Caco-2 (cell line): ENCODE measurements at regions not wholly inside any gene's neighbourhood (a gene's known extent, or its start where the extent isn't known, plus 50 kb on each side); places are given as distances from the start of the nearest gene placed in this dataset.
A peak's percentile ranks its signal among the peaks of the same experiment; 100 is the strongest.

Source experiments
- BruUV-seq: library from RNA; stranded (reverse); fragments of 400-500 nt; replicated peaks from 2 replicates; lab custom pipeline; 2021; lab: Mats Ljungman, UMichigan
- CTCF ChIA-PET: fragments of 300-600 bp; sonication (Branson Sonifier 250); formaldehyde crosslinking; loops from one replicate; lab custom pipeline; 2022; ENCODE audit warnings: antibody characterized with exemption; lab: Charles Lee
- POLR2A ChIA-PET: fragments of 300-600 bp; sonication (Branson Sonifier 250); formaldehyde crosslinking; loops from one replicate; lab custom pipeline; 2022; ENCODE audit warnings: antibody characterized with exemption; lab: Charles Lee
- DNase-seq, 2 experiments: peaks; one replicate each; pipeline versions ENCODE4 v3.0.0 to v3.0.0-alpha.2; 2020 to 2022
- H3K27me3 ChIP-seq: replicated peaks from 2 replicates; pipeline ENCODE4 v1.6.0; 2011; ENCODE audit warnings: low read length; ENCODE audit not compliant: control insufficient read depth, insufficient read depth
- H3K36me3 ChIP-seq: 2 replicates; pipeline ENCODE4 v1.5.1; 2011; ENCODE audit warnings: low read length; ENCODE audit not compliant: control insufficient read depth, insufficient read depth
- H3K4me1 ChIP-seq: fragments of 250-450 bp; sonication (Bioruptor Pico); 2 replicates; pipeline ENCODE4 v1.5.1; 2020; ENCODE audit warnings: mild to moderate bottlenecking
- H3K4me3 ChIP-seq: 2 replicates; pipeline ENCODE4 v1.5.1; 2011; ENCODE audit warnings: low read depth, mild to moderate bottlenecking, control low read depth, low read length
- H3K9me3 ChIP-seq: fragments of 250-450 bp; sonication (Bioruptor Pico); 2 replicates; pipeline ENCODE4 v1.5.1; 2020; ENCODE audit warnings: mild to moderate bottlenecking, moderate library complexity
- H3K27ac Mint-ChIP-seq: one replicate; pipeline ENCODE4 v1.8.0; 2022; ENCODE audit warnings: mixed read lengths; ENCODE audit not compliant: unreplicated experiment
- H3K27me3 Mint-ChIP-seq: one replicate; pipeline ENCODE4 v1.8.0; 2022; ENCODE audit warnings: mixed read lengths; ENCODE audit not compliant: insufficient read depth, unreplicated experiment
- H3K36me3 Mint-ChIP-seq: one replicate; pipeline ENCODE4 v1.8.0; 2022; ENCODE audit warnings: mild to moderate bottlenecking, mixed read lengths; ENCODE audit not compliant: insufficient read depth, unreplicated experiment
- H3K4me1 Mint-ChIP-seq: one replicate; pipeline ENCODE4 v1.8.0; 2022; ENCODE audit warnings: low read depth, mixed read lengths; ENCODE audit not compliant: unreplicated experiment
- H3K4me3 Mint-ChIP-seq: one replicate; pipeline ENCODE4 v1.8.0; 2022; ENCODE audit warnings: mild to moderate bottlenecking, moderate library complexity, mixed read lengths; ENCODE audit not compliant: unreplicated experiment
- H3K9me3 Mint-ChIP-seq: one replicate; pipeline ENCODE4 v1.8.0; 2022; ENCODE audit warnings: mixed read lengths; ENCODE audit not compliant: unreplicated experiment
- intact Hi-C: fragments of 100-400 bp; cut with micrococcal nuclease; formaldehyde crosslinking; loops from one replicate; pipeline ENCODE4 v1.10.0; 2022; ENCODE audit not compliant: unreplicated experiment
- TF ChIP-seq, protein P1 (sequence below), 2 experiments: fragments of 200-600 bp in 1 of 2; IDR thresholded peaks; 1 replicate in 1 of 2; 2 replicates in 1 of 2; pipeline versions ENCODE4 v1.5.1 to v1.8.0; 2011 to 2022; ENCODE audit warnings: antibody characterized with exemption in 1 of 2, control low read depth in 1 of 2, inconsistent platforms in 1 of 2, low read depth in 1 of 2, low read length in 1 of 2, mild to moderate bottlenecking in 1 of 2, moderate library complexity in 1 of 2; ENCODE audit not compliant: insufficient read depth in 1 of 2, severe bottlenecking in 1 of 2, unreplicated experiment in 1 of 2

DNA sequence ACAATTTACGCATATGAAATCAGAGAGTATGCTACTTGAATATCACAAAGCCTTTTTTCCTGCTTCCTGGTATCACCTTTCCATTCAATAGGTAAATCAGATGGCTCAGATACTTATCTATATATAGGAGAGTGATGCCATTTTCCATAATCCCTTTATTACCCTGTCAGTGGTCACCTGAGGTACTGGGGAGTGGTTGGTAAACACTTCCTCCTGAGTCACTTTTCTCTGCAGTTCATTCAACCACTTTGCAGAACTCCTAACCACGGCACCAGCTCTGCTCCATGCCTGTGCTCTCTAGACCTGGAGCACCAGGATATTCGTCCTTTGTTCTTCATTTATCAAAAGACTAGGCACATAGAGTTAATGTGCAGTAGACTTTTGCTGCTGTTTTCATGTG, 748.5 kb upstream of the KLHL1 start:
- POLR2A ChIA-PET, result no interaction called here
- peak; percentile 41 to 49 for DNase-seq
- Mint-ChIP-seq H3K27me3 (no peaks in the 10 kb centered on the region), H3K36me3 (no peaks in the 10 kb centered on the region), H3K27ac (no peak overlapping the region), H3K4me1 (peaks cover 15% of the 10 kb centered on the region), H3K9me3 (peaks cover 11% of the 10 kb centered on the region), H3K4me3 (no peak overlapping the region)
- Histone ChIP-seq H3K27me3 (no peaks in the 10 kb centered on the region), H3K9me3 (no peaks in the 10 kb centered on the region), H3K36me3 (no peaks in the 10 kb centered on the region), H3K4me3 (no peak overlapping the region), H3K4me1 (0 out of 2 replicates have a peak, but pooled peaks cover 4% of the 10 kb centered on the region)
- TF ChIP-seq, protein P1, sequence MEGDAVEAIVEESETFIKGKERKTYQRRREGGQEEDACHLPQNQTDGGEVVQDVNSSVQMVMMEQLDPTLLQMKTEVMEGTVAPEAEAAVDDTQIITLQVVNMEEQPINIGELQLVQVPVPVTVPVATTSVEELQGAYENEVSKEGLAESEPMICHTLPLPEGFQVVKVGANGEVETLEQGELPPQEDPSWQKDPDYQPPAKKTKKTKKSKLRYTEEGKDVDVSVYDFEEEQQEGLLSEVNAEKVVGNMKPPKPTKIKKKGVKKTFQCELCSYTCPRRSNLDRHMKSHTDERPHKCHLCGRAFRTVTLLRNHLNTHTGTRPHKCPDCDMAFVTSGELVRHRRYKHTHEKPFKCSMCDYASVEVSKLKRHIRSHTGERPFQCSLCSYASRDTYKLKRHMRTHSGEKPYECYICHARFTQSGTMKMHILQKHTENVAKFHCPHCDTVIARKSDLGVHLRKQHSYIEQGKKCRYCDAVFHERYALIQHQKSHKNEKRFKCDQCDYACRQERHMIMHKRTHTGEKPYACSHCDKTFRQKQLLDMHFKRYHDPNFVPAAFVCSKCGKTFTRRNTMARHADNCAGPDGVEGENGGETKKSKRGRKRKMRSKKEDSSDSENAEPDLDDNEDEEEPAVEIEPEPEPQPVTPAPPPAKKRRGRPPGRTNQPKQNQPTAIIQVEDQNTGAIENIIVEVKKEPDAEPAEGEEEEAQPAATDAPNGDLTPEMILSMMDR (IDR thresholded peaks at IDR 0.05; ENCODE audit: insufficient read depth in 1 of 2, low read depth in 1 of 2, low read length in 1 of 2, severe bottlenecking in 1 of 2, unreplicated experiment in 1 of 2), result no peak
- no TSS peak for BruUV-seq
- intact Hi-C loops, result no loop called here
- CTCF ChIA-PET, result no interaction called here

DNA sequence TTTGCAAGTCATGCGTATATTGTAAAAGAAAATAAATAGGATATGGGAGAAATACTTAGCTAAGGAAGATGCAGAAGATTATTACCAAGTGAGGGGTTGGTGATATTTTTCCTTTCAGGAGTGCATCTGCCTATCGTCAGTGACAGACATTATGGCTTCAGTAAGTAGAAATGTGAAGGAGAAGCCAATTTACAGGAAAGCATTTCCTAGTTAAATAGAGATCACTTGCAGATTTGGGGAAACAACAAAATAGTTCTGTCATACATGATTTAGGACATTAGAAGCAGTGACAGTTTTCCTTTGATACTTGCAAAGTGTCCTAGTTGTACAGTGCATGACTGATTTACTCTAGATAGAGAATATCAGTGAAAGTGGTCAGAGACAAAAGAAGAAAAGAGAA, 747.8 kb upstream of the KLHL1 start:
- POLR2A ChIA-PET, result no interaction called here
- H3K27me3 ChIP-seq, result no peaks in the 10 kb centered on the region
- Mint-ChIP-seq H3K36me3 (no peaks in the 10 kb centered on the region), H3K4me1 (peaks cover 15% of the 10 kb centered on the region), H3K27ac (no peak overlapping the region), H3K4me3 (no peak overlapping the region), H3K27me3 (no peaks in the 10 kb centered on the region), H3K9me3 (peaks cover 4% of the 10 kb centered on the region)
- TF ChIP-seq, protein P1 (IDR thresholded peaks at IDR 0.05; ENCODE audit: insufficient read depth in 1 of 2, low read depth in 1 of 2, low read length in 1 of 2, severe bottlenecking in 1 of 2, unreplicated experiment in 1 of 2), result no peak
- intact Hi-C loops, result no loop called here
- H3K4me3 ChIP-seq, result no peak overlapping the region
- CTCF ChIA-PET, result no interaction called here
- H3K9me3 ChIP-seq, result no peaks in the 10 kb centered on the region
- no TSS peak for BruUV-seq
- no peak for DNase-seq
- 0 out of 2 replicates have a peak, but pooled peaks cover 4% of the 10 kb centered on the region for H3K4me1 ChIP-seq
- no peaks in the 10 kb centered on the region for H3K36me3 ChIP-seq

DNA sequence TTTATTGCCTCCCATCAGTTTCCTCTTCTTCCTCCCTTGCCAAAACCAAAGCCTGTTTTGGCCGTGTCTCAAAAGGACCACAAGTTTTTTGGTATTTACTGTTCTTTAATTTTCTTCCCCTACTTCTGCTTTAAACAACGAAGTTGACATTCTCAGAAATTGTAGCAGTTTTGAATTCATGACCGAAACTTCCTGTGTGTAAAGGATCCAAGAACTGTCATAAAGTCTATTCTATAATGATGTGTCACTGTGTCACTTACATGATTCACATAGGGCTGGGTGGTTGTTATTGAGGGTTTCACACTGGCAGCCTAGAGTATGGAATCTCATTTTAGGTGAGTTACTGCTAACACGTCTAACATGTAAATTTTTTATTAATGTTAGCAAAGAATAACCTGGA, 741.0 kb upstream of the KLHL1 start:
- Mint-ChIP-seq H3K4me3 (no peak overlapping the region), H3K36me3 (no peaks in the 10 kb centered on the region), H3K27ac (no peak overlapping the region), H3K9me3 (no peaks in the 10 kb centered on the region), H3K27me3 (no peaks in the 10 kb centered on the region), H3K4me1 (no peaks in the 10 kb centered on the region)
- no peak for DNase-seq
- TF ChIP-seq, protein P1 (IDR thresholded peaks at IDR 0.05; ENCODE audit: insufficient read depth in 1 of 2, low read depth in 1 of 2, low read length in 1 of 2, severe bottlenecking in 1 of 2, unreplicated experiment in 1 of 2), result no peak
- Histone ChIP-seq H3K27me3 (no peaks in the 10 kb centered on the region), H3K4me3 (no peak overlapping the region), H3K4me1 (no peaks in the 10 kb centered on the region), H3K9me3 (no peaks in the 10 kb centered on the region), H3K36me3 (no peaks in the 10 kb centered on the region)
- BruUV-seq, result no TSS peak
- intact Hi-C loops, result no loop called here
- POLR2A ChIA-PET, result no interaction called here
- CTCF ChIA-PET, result no interaction called here
